WTC11 (cell line): ENCODE measurements at regions not wholly inside any gene's neighbourhood (a gene's known extent, or its start where the extent isn't known, plus 50 kb on each side); places are given as distances from the start of the nearest gene placed in this dataset.

Source experiments
- ATAC-seq: fragments of 200-7000 bp; cut with Tn5 transposase; 2 replicates; pipeline ENCODE4 v1.10.0; 2021; ENCODE audit warnings: mild to moderate bottlenecking, moderate library complexity
- CTCF ChIA-PET: fragments of 300-600 bp; sonication (Branson Sonifier 250); formaldehyde crosslinking; loops from one replicate; lab custom pipeline; 2021; ENCODE audit warnings: antibody characterized with exemption; lab: Charles Lee
- POLR2A ChIA-PET: fragments of 350-600 bp; sonication (Branson Sonifier 250); formaldehyde crosslinking; loops from one replicate; lab custom pipeline; 2021; ENCODE audit warnings: antibody characterized with exemption; lab: Charles Lee
- DNase-seq: peaks from one replicate; pipeline ENCODE4 v3.0.0; 2021; ENCODE audit warnings: low spot score
- H3K27ac Mint-ChIP-seq: 2 replicates; pipeline ENCODE4 v1.8.0; 2021; ENCODE audit warnings: mixed read lengths
- H3K27me3 Mint-ChIP-seq: 2 replicates; pipeline ENCODE4 v1.8.0; 2021; ENCODE audit warnings: low read depth, mild to moderate bottlenecking, moderate library complexity, mixed read lengths
- H3K36me3 Mint-ChIP-seq: 2 replicates; pipeline ENCODE4 v1.8.0; 2021; ENCODE audit warnings: mixed read lengths
- H3K4me1 Mint-ChIP-seq: 2 replicates; pipeline ENCODE4 v1.8.0; 2022; ENCODE audit warnings: mixed read lengths
- H3K4me3 Mint-ChIP-seq: 2 replicates; pipeline ENCODE4 v1.8.0; 2021; ENCODE audit warnings: mild to moderate bottlenecking, moderate library complexity, mixed read lengths
- H3K9me3 Mint-ChIP-seq: 2 replicates; pipeline ENCODE4 v1.8.0; 2021; ENCODE audit warnings: mixed read lengths
- E2F1 ChIP-seq: sonication (generic); formaldehyde crosslinking; IDR thresholded peaks from 2 replicates; pipeline ENCODE4 v1.8.0; 2022; ENCODE audit warnings: mild to moderate bottlenecking, missing genetic modification reagents
- E2F5 ChIP-seq: sonication (generic); formaldehyde crosslinking; IDR thresholded peaks from 2 replicates; pipeline ENCODE4 v1.8.1; 2022; ENCODE audit warnings: mild to moderate bottlenecking, moderate library complexity, missing genetic modification reagents
- FOXP1 ChIP-seq: sonication (generic); formaldehyde crosslinking; IDR thresholded peaks from 2 replicates; pipeline ENCODE4 v1.8.0; 2022; ENCODE audit warnings: missing genetic modification reagents, mild to moderate bottlenecking, moderate library complexity, borderline replicate concordance
- HMGXB4 ChIP-seq: sonication (generic); formaldehyde crosslinking; IDR thresholded peaks from 2 replicates; pipeline ENCODE4 v1.8.1; 2023; ENCODE audit warnings: mild to moderate bottlenecking, moderate library complexity, missing genetic modification reagents
- KAT7 ChIP-seq: sonication (generic); formaldehyde crosslinking; IDR thresholded peaks from 2 replicates; pipeline ENCODE4 v1.8.1; 2023; ENCODE audit warnings: missing genetic modification reagents, mild to moderate bottlenecking, borderline replicate concordance
- OVOL2 ChIP-seq: fragments of 250-450 bp; sonication (Bioruptor Pico); IDR thresholded peaks from 2 replicates; pipeline ENCODE4 v1.9.0; 2021; ENCODE audit warnings: mild to moderate bottlenecking, borderline replicate concordance
- PRRX2 ChIP-seq: fragments of 250-450 bp; sonication (Bioruptor Pico); IDR thresholded peaks from 2 replicates; pipeline ENCODE4 v1.8.0; 2021; ENCODE audit warnings: mild to moderate bottlenecking
- SMAD3 ChIP-seq: sonication (generic); formaldehyde crosslinking; IDR thresholded peaks from 2 replicates; pipeline ENCODE4 v1.8.0; 2022; ENCODE audit warnings: missing genetic modification reagents, mild to moderate bottlenecking, borderline replicate concordance
- ZNF263 ChIP-seq: sonication (generic); formaldehyde crosslinking; IDR thresholded peaks from 2 replicates; pipeline ENCODE4 v1.8.1; 2022; ENCODE audit warnings: low read depth, mild to moderate bottlenecking, moderate library complexity, missing genetic modification reagents
- TF ChIP-seq, protein P1 (sequence below): sonication (generic); formaldehyde crosslinking; IDR thresholded peaks from 2 replicates; pipeline ENCODE4 v1.8.0; 2023; ENCODE audit warnings: mild to moderate bottlenecking, missing genetic modification reagents
- TF ChIP-seq, protein P2 (sequence below): fragments of 250-450 bp; sonication (Bioruptor Pico); IDR thresholded peaks from 2 replicates; pipeline ENCODE4 v1.8.0; 2021; ENCODE audit warnings: mild to moderate bottlenecking
- TF ChIP-seq, protein P3 (sequence below): sonication (generic); formaldehyde crosslinking; IDR thresholded peaks from 2 replicates; pipeline ENCODE4 v1.8.1; 2022; ENCODE audit warnings: low read depth, mild to moderate bottlenecking, moderate library complexity, missing genetic modification reagents, borderline replicate concordance
- TF ChIP-seq, protein P4 (sequence below): fragments of 250-450 bp; sonication (Bioruptor Pico); IDR thresholded peaks from 2 replicates; pipeline ENCODE4 v1.9.0; 2021; ENCODE audit warnings: mild to moderate bottlenecking, borderline replicate concordance
- TF ChIP-seq, protein P5 (sequence below): fragments of 200-600 bp; IDR thresholded peaks from 2 replicates; pipeline ENCODE4 v1.8.0; 2022; ENCODE audit warnings: antibody characterized with exemption

DNA sequence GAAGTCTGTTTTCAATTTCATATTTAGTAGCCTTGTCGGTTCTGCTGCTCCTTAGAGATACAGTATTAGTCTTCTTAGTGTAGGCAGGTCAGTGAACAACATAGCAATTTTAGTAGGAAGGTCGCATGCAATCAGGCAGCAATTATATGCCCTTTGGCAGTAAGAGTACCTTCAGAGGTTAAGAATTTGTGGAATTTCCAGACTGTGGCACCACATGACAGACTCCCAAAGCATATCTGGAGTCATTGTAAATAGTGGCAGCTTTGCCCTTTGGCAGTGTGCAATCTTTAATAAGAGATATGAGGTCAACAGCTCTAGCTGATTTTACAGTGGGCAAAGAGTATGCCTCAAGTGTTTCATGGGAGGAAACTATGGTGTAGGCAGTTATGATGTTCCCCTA is 1532.5 kb upstream of the CADM2 start:
- no peaks in the 10 kb centered on the region for H3K36me3 Mint-ChIP-seq
- H3K4me3 Mint-ChIP-seq, result no peak overlapping the region
- no peak for ATAC-seq
- TF ChIP-seq, protein P1, sequence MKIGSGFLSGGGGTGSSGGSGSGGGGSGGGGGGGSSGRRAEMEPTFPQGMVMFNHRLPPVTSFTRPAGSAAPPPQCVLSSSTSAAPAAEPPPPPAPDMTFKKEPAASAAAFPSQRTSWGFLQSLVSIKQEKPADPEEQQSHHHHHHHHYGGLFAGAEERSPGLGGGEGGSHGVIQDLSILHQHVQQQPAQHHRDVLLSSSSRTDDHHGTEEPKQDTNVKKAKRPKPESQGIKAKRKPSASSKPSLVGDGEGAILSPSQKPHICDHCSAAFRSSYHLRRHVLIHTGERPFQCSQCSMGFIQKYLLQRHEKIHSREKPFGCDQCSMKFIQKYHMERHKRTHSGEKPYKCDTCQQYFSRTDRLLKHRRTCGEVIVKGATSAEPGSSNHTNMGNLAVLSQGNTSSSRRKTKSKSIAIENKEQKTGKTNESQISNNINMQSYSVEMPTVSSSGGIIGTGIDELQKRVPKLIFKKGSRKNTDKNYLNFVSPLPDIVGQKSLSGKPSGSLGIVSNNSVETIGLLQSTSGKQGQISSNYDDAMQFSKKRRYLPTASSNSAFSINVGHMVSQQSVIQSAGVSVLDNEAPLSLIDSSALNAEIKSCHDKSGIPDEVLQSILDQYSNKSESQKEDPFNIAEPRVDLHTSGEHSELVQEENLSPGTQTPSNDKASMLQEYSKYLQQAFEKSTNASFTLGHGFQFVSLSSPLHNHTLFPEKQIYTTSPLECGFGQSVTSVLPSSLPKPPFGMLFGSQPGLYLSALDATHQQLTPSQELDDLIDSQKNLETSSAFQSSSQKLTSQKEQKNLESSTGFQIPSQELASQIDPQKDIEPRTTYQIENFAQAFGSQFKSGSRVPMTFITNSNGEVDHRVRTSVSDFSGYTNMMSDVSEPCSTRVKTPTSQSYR (CRISPR knock-in tag), result no peak
- TF ChIP-seq, protein P2, sequence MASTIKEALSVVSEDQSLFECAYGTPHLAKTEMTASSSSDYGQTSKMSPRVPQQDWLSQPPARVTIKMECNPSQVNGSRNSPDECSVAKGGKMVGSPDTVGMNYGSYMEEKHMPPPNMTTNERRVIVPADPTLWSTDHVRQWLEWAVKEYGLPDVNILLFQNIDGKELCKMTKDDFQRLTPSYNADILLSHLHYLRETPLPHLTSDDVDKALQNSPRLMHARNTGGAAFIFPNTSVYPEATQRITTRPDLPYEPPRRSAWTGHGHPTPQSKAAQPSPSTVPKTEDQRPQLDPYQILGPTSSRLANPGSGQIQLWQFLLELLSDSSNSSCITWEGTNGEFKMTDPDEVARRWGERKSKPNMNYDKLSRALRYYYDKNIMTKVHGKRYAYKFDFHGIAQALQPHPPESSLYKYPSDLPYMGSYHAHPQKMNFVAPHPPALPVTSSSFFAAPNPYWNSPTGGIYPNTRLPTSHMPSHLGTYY (CRISPR knock-in tag), result no peak
- TF ChIP-seq E2F1 (CRISPR knock-in tag), result no peak
- TF ChIP-seq KAT7 (CRISPR knock-in tag), result no peak
- no peak for TF ChIP-seq E2F5 (CRISPR knock-in tag)
- TF ChIP-seq, protein P3, sequence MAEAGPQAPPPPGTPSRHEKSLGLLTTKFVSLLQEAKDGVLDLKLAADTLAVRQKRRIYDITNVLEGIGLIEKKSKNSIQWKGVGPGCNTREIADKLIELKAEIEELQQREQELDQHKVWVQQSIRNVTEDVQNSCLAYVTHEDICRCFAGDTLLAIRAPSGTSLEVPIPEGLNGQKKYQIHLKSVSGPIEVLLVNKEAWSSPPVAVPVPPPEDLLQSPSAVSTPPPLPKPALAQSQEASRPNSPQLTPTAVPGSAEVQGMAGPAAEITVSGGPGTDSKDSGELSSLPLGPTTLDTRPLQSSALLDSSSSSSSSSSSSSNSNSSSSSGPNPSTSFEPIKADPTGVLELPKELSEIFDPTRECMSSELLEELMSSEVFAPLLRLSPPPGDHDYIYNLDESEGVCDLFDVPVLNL (CRISPR knock-in tag), result no peak
- no peak for TF ChIP-seq PRRX2
- no peak for TF ChIP-seq OVOL2 (CRISPR knock-in tag)
- TF ChIP-seq FOXP1 (CRISPR knock-in tag), result no peak
- TF ChIP-seq, protein P4, sequence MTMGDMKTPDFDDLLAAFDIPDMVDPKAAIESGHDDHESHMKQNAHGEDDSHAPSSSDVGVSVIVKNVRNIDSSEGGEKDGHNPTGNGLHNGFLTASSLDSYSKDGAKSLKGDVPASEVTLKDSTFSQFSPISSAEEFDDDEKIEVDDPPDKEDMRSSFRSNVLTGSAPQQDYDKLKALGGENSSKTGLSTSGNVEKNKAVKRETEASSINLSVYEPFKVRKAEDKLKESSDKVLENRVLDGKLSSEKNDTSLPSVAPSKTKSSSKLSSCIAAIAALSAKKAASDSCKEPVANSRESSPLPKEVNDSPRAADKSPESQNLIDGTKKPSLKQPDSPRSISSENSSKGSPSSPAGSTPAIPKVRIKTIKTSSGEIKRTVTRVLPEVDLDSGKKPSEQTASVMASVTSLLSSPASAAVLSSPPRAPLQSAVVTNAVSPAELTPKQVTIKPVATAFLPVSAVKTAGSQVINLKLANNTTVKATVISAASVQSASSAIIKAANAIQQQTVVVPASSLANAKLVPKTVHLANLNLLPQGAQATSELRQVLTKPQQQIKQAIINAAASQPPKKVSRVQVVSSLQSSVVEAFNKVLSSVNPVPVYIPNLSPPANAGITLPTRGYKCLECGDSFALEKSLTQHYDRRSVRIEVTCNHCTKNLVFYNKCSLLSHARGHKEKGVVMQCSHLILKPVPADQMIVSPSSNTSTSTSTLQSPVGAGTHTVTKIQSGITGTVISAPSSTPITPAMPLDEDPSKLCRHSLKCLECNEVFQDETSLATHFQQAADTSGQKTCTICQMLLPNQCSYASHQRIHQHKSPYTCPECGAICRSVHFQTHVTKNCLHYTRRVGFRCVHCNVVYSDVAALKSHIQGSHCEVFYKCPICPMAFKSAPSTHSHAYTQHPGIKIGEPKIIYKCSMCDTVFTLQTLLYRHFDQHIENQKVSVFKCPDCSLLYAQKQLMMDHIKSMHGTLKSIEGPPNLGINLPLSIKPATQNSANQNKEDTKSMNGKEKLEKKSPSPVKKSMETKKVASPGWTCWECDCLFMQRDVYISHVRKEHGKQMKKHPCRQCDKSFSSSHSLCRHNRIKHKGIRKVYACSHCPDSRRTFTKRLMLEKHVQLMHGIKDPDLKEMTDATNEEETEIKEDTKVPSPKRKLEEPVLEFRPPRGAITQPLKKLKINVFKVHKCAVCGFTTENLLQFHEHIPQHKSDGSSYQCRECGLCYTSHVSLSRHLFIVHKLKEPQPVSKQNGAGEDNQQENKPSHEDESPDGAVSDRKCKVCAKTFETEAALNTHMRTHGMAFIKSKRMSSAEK (CRISPR knock-in tag), result no peak
- TF ChIP-seq HMGXB4 (CRISPR knock-in tag), result no peak
- TF ChIP-seq ZNF263, result no peak
- TF ChIP-seq, protein P5, sequence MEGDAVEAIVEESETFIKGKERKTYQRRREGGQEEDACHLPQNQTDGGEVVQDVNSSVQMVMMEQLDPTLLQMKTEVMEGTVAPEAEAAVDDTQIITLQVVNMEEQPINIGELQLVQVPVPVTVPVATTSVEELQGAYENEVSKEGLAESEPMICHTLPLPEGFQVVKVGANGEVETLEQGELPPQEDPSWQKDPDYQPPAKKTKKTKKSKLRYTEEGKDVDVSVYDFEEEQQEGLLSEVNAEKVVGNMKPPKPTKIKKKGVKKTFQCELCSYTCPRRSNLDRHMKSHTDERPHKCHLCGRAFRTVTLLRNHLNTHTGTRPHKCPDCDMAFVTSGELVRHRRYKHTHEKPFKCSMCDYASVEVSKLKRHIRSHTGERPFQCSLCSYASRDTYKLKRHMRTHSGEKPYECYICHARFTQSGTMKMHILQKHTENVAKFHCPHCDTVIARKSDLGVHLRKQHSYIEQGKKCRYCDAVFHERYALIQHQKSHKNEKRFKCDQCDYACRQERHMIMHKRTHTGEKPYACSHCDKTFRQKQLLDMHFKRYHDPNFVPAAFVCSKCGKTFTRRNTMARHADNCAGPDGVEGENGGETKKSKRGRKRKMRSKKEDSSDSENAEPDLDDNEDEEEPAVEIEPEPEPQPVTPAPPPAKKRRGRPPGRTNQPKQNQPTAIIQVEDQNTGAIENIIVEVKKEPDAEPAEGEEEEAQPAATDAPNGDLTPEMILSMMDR, result no peak
- TF ChIP-seq SMAD3 (CRISPR knock-in tag), result no peak
- ChIA-PET POLR2A (no interaction called here), CTCF (no interaction called here)
- H3K27ac Mint-ChIP-seq, result no peak overlapping the region
- no peaks in the 10 kb centered on the region for H3K4me1 Mint-ChIP-seq
- no peaks in the 10 kb centered on the region for H3K27me3 Mint-ChIP-seq
- H3K9me3 Mint-ChIP-seq, result no peaks in the 10 kb centered on the region
- DNase-seq, result no peak
